ENCODE measurements at regions not wholly inside any gene's neighbourhood (a gene's known extent, or its start where the extent isn't known, plus 50 kb on each side); places are given as distances from the start of the nearest gene placed in this dataset.
"Not testable (repeated sequence)": the region's sequence is repeated elsewhere in the genome, so short reads cannot be mapped to it uniquely, and the experiment has no call there.

DNA sequence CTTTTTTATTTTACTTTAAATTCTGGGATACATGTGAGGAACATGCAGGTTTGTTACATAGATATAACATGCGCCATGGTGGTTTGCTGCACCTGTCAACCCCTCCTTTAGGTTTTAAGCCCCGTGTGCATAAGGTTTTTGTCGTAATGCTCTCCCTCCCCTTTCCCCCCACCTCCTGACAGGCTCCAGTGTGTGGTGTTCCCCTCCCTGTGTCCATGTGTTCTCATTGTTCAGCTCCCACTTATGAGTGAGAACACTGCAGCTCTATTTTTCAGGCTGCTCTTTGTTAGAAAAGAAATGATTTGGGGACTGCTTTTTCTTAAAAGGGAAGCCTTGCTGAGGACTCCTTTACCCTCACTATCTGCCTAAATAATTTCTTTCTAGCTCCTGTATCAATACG is 430.2 kb upstream of the TMEM132C start:
- in situ Hi-C loops (cut with HindIII; ENCODE audit: low pct_unique_long_range_greater_than_20kb, low sequenced_read_pairs); DNase-seq (ENCODE audit: low read depth, low spot score): not testable (repeated sequence)

DNA sequence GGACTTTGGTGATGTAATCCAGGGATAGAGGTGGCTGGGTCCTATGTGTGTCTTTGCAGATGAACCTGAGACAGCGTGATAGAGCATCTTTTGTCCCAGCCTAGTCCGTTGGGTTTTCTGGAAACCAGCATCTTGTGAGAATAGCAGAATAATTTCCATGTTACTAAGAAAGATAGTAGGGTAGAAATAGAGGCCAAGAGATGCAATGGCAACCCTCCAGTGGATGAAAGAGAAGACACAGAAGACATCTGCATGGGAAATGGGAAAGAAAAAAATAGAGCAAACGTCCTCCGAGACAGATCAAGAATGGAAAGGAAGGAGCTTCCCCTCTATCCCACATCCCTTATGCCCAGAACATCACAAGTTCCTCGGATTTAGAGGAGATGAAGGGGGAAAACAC is 409.3 kb upstream of the TMEM132C start:
- in situ Hi-C loops (cut with HindIII; ENCODE audit: low pct_unique_long_range_greater_than_20kb, low sequenced_read_pairs): no loop called here
- DNase-seq (ENCODE audit: low read depth, low spot score): no peak

DNA sequence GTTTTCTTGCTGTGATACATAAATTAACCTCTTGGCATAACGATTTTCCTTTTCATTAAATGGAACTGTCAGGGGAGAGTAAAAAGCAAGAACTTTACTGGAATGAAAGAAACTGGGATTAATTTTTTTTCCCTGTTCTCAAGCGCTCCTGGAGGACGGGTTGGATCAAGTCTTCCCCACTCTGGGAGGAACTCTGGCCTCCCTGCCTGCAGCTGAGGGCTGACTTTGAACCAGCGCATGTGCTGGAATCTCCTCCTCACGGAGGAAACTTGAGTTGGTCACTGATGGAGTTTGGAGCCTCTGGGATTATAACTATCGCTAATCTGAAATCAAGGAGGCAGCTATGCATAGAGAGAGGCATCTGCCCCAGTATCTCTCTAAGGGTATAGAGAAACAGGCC is 406.4 kb upstream of the TMEM132C start:
- no peak for DNase-seq (ENCODE audit: low read depth, low spot score)
- in situ Hi-C loops (cut with HindIII; ENCODE audit: low pct_unique_long_range_greater_than_20kb, low sequenced_read_pairs): no loop called here

DNA sequence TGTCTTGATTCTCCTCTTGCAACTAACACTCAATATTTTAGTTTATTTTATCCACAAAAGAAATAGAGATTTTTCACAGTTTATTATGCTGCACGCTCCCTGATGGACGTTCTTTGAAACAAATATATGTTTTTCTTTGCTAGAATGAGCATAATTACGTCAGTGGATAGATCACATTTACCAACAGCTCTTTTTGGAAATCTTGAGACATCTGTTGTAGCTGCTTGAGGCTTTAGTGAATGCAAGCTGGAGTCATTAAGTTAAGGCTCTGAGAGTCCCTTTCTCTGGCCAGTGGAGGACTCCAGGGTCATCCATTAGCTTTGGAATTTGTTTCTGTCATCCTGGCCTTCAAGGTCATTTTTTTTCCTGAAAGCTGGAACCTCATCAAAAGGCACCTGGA is 405.6 kb upstream of the TMEM132C start:
- in situ Hi-C loops (cut with HindIII; ENCODE audit: low pct_unique_long_range_greater_than_20kb, low sequenced_read_pairs): no loop called here

DNA sequence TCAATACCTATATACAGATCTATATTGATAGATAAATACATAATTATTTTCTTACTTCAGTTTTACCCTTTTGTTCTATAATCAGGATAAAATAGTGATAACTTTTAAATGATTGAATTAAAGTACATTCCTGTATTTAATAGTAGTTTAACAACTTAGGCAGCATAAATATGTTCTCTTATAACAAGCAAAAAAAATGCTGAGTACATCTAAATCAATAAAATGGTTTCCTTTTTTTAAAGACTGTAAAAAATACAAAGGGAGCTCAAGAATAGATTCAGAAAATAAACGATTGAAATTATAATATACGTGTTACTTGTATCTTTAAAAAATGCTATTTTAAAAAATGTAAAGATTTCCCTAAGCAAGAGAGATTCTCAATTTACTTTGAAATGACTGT is 393.7 kb upstream of the TMEM132C start:
- in situ Hi-C loops (cut with HindIII; ENCODE audit: low pct_unique_long_range_greater_than_20kb, low sequenced_read_pairs): no loop called here
- DNase-seq (ENCODE audit: low read depth, low spot score): no peak

More for the DNA sequence above, 405.6 kb upstream of the TMEM132C start:
- no peak for DNase-seq (ENCODE audit: low read depth, low spot score)

DNA sequence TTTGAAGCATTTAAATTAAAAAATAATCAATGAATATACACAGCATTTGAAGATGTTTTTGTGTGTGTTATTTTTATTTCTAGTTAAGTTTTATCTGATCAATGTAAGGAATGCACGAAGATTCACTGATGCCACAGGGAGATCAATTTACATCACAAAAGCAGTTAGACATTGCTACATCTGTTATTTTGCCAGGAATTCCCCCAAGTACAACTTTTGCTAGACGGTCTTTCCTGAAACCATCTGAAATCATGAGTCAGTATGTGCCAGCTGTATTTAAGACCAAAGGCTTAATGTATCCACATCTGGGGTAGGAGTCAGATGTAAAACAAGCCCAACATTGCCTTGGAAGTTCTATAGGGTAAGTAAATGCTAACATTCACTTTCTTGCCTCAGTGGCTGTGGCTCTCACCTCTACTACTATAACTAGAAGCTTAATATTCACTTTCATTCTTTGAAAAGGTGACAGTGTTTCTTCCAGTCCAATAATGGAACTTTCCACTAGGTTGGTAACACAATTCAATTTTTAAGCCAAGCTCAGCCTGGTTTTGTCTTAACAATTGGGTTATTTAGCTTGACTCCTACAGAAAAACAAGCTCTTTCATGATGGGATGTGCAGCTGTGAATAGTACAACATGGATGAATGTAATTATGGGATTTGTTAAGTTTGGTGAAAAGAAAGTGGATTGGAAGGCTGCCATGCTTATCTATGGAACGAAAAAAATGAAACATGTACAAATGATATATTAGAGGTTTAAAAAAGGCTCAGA is 385.4 kb upstream of the TMEM132C start:
- DNase-seq (ENCODE audit: low read depth, low spot score): no peak
- in situ Hi-C loops (cut with HindIII; ENCODE audit: low pct_unique_long_range_greater_than_20kb, low sequenced_read_pairs): no loop called here

DNA sequence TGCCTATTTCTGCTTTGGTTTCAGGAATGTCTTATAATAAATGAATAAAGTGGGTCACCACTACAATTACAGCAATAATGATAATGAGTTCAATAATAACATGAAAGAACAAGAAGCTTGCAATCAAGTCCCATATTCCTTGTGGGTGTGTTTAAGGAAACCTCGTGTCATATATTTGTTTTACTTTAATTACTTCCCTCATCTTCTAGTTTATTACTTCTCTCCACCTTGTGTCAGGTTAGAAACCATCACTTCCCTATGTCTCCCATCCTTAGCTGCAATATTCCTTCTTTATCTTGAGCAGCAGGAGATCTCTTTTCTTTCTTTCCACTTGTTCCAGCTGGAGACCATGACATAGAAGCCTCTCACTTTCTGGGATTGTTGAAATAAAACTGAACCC is 384.0 kb upstream of the TMEM132C start:
- DNase-seq (ENCODE audit: low read depth, low spot score): no peak
- in situ Hi-C loops (cut with HindIII; ENCODE audit: low pct_unique_long_range_greater_than_20kb, low sequenced_read_pairs): no loop called here

DNA sequence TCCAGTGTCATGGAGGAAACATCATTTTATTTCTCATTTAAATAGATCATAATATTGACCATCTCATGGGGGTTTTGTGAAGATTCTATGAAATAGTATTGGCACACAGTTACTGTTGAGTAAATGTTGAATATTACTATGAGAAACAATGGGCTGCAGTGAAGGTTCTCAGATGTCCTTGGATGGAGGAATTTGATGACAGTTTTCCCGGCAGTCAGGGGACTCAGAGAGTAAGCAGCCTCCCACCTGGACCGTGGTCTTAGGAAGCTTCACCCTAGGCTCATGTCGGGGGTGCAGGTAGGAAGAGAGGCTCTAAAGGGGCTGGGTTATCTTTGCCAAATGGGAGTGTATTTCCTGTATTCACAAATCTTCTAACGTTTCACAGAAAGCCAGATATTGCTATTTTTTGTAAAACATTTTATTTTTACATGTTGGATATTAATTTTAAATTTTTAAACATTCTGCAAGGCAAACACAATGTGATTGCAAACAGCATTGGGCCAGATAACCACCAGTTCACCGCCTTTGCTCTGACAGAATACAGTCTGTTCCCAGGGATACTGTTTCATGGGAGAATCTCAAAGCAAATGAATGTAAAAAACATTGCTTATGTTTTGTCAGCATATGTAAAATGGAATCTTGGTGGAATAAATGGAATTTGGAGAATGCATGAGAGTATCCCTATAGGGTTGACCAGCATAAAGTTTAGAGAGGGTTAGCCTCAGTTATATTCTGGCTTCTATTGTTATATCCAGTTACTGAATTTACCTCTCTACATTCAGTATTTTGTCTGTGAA is 380.8 kb upstream of the TMEM132C start:
- DNase-seq (ENCODE audit: low read depth, low spot score): no peak
- in situ Hi-C loops (cut with HindIII; ENCODE audit: low pct_unique_long_range_greater_than_20kb, low sequenced_read_pairs): no loop called here

DNA sequence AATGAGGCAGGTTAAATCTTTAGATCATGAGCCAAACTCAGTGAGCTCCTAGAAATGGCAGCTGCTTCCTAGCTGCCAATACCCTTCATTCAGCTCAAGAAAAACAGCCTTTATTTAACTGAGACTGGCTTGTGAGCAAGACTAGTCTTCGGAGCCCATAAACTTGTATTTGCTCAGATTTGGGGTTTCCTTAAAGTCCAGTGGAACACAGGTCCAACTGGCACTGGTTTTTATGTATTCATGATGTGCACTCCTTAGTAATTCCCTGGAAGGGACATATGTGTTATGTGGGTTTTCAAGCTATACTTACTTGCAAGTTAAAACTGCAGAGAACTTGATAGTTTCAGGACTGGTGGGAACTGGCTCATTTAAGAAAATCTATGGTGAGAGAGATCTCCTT is 380.1 kb upstream of the TMEM132C start:
- in situ Hi-C loops (cut with HindIII; ENCODE audit: low pct_unique_long_range_greater_than_20kb, low sequenced_read_pairs): no loop called here
- no peak for DNase-seq (ENCODE audit: low read depth, low spot score)

DNA sequence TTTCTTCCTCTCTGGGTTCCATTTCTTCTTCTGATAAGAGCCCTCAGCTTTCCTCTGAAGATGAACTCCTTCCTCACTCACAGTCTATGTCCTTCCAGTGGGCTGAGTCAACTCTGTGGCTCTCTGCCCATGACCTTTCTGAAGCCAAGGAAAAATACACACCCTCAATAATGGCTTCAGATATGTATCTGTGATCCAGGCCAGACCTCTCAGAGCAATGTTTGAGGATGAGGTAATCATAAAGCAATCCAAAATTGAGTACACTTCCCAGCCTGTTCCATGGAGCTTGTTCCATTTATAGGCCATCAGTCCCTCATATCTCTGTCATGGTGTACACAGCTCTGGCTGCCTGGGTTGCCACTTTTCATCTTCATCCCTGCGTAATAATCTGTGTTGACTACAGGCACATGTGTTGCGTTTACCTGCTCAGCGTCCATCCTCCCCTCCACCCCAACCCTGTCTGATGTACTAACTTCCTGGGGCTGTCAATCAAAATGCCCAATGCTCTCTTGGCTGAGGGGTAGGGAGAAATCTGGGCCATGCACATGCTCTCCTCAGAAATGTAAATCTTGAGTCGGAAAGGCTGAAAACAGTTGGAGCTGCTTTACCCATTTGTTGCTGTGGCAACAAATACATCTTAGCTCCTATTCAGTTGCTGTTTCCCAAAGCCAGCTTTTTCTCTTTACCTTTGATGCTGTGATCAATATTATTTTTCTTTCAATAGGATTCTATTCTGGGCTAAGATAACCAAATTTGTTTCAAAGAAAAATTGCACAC is 377.8 kb upstream of the TMEM132C start:
- in situ Hi-C loops (cut with HindIII; ENCODE audit: low pct_unique_long_range_greater_than_20kb, low sequenced_read_pairs): no loop called here
- no peak for DNase-seq (ENCODE audit: low read depth, low spot score)

DNA sequence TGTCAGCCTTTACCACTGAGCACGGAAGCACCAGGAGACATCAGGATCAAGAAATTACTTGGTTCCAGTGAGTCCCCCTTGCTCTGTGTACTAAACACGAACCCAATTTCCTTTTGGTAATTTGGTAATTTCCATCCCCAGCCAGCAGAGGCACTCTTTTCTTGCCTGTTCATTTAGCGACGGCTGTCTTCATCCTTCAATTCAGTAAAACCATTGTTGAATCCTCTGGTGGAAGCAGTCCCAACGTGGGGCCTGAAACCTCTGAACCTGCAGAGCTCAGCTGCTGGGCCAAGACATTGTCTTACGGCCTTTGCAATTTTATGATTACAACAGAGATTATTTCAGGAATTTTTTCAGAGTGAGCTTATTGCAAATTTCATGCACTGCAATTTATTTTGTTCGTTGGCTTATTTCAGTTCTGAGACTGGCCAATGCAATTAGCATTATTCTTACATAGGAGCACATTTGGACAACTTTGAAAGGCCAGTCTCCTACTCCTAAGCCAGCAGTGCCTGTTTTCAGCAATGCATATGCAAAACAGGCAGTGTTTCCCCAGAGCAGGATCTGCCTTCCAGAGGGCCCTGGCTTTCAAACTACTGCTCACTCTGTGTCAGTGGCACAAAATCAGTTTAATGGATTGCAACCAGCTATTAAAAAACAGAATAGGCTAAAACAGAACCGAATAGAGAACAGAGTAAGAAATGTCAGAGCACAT is 372.9 kb upstream of the TMEM132C start:
- peak; percentile 50 for DNase-seq (ENCODE audit: low read depth, low spot score)
- in situ Hi-C loops (cut with HindIII; ENCODE audit: low pct_unique_long_range_greater_than_20kb, low sequenced_read_pairs): no loop called here

DNA sequence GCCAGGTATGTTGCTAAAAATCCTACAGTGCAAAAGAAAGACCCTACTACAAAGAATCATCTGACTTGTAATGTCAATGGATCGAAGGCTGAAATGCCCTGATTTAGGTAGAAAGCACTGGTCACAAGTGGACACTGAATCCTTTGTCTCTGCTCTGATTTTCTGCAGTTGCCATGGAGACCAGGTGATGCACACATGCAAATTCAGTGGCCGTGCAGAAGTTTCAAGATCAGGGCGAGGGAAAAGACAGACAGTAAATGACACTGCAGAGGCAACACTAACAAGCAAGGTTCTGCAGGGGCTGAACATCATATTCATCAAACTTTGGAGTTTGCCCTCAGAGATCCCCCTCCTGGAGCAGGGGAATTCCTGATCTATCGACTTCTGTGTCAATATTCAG is 370.3 kb upstream of the TMEM132C start:
- no peak for DNase-seq (ENCODE audit: low read depth, low spot score)
- in situ Hi-C loops (cut with HindIII; ENCODE audit: low pct_unique_long_range_greater_than_20kb, low sequenced_read_pairs): no loop called here

DNA sequence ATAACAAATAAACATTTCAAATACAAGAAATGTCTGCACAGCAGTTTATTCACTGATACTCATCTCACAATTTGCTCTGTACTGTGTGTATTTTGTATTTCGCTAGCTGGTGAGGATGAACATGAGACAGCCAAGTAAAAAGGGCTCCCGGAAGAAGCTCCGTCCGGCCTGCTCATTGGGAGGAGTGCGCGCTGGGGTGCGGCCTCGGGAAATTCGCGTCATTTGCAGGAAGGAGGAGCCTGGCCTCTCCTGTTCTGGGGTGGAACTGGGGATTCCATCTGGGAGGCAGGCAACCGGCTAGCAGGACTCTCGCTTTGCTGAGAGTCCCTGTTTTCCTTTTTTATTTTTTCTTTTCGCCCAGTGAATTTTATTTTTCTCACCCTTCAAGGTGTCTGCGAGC is 368.4 kb upstream of the TMEM132C start:
- DNase-seq (ENCODE audit: low read depth, low spot score): no peak
- in situ Hi-C loops (cut with HindIII; ENCODE audit: low pct_unique_long_range_greater_than_20kb, low sequenced_read_pairs): no loop called here

DNA sequence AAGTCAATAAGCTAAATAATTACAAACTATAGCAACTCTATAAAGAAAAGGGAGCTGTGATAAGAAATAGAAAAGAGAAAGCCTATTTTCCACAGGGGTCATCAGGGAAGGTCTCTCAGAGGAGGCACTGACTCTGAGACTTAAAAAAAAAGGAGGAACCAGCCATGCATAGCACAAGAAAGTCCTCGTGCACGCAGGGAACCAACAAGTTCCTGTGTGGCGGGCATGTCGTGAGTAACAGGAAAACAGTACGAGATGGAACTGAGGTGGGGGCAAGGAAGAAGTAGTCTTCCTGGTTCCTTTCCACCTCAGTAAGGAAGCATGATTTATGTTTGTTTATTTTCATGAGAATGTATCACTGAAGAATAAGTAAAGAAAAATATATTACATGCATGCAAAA is 367.0 kb upstream of the TMEM132C start:
- in situ Hi-C loops (cut with HindIII; ENCODE audit: low pct_unique_long_range_greater_than_20kb, low sequenced_read_pairs): no loop called here
- no peak for DNase-seq (ENCODE audit: low read depth, low spot score)

DNA sequence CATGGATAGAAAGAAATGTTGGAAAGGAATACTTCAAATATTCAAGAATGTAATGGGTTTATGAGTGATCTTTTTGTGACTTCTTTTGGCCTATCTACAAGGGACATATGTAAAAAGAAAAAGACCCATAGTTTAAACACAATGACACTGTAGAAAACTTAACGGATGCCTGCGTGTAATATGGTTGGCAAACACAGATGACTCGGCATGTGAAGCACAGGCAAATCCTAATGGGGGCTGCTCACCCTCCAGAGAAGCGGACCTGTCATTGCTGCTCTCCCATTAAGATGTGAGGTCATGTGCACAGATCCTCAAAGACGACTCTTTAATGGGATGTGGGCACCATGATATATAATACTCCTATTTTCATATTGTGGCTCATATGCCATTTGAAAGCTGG is 366.6 kb upstream of the TMEM132C start:
- DNase-seq (ENCODE audit: low read depth, low spot score): no peak
- in situ Hi-C loops (cut with HindIII; ENCODE audit: low pct_unique_long_range_greater_than_20kb, low sequenced_read_pairs): no loop called here

DNA sequence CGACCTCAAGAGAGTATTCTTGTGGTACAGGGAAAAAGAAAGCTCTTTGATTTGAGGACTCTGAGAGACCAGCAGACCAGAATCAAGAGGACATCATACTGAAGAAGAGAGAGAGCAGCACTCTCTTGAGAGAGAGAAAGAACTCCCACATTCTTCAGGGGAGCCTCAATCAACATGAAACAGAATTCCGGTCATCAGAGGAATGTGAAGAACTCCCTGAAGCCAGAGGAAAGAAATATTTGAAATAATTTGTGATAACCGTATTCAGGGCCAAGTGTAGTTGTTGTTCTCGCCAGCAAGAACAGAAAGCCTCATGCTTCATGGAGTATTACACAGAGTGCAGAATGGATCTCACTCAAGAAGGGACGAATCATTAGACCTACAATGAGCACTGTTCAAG is 363.8 kb upstream of the TMEM132C start:
- no peak for DNase-seq (ENCODE audit: low read depth, low spot score)
- in situ Hi-C loops (cut with HindIII; ENCODE audit: low pct_unique_long_range_greater_than_20kb, low sequenced_read_pairs): no loop called here

DNA sequence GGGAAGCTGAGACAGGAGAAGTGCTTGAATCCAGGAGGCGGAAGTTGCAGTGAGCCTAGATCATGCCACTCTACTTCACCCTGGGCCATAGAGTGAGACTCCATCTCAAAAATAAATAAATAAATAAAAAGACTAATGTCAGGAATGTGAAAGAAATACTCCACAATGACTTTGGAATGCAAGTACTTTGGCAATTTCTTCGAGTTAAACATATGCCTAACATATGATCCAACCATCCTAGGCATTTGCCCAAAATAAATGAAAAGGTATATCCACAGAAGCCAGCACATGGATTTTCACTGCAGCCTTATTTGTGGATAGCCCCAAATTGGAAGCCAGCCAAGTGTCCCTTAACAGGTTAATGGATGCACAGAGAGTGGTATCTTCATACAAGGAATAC is 357.9 kb upstream of the TMEM132C start:
- no peak for DNase-seq (ENCODE audit: low read depth, low spot score)
- in situ Hi-C loops (cut with HindIII; ENCODE audit: low pct_unique_long_range_greater_than_20kb, low sequenced_read_pairs): no loop called here

DNA sequence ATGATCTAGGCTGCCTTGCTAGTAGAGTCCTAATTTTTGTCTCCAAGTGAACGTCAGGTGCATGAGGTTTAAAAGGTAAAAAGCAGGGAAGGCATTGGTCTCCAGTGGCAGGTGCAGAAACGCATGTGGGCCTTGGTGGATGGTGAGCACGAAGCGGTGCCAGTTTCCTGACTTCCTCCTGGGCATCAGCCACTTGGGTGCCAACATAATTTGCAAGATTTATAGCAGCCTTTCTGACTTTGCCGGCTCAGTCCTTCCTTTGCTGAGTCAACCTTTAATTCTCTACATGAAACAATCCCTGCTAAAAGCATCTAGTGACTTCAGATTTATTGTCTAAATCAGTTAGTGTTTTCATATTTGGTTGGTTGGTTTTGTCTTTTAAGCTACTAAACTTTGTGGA is 355.7 kb upstream of the TMEM132C start:
- in situ Hi-C loops (cut with HindIII; ENCODE audit: low pct_unique_long_range_greater_than_20kb, low sequenced_read_pairs): no loop called here
- DNase-seq (ENCODE audit: low read depth, low spot score): no peak

Data from SK-MEL-5 (cell line).